NOMO-1 (cell line): ENCODE measurements at regions not wholly inside any gene's neighbourhood (a gene's known extent, or its start where the extent isn't known, plus 50 kb on each side); places are given as distances from the start of the nearest gene placed in this dataset.
"Not testable (repeated sequence)": the region's sequence is repeated elsewhere in the genome, so short reads cannot be mapped to it uniquely, and the experiment has no call there.

Experiments
- DNase-seq, 2 experiments: peaks; one replicate each; lab custom pipeline; 2025; ENCODE audit not compliant: unreplicated experiment in 2 of 2; lab: John Stamatoyannopoulos, UW

DNA sequence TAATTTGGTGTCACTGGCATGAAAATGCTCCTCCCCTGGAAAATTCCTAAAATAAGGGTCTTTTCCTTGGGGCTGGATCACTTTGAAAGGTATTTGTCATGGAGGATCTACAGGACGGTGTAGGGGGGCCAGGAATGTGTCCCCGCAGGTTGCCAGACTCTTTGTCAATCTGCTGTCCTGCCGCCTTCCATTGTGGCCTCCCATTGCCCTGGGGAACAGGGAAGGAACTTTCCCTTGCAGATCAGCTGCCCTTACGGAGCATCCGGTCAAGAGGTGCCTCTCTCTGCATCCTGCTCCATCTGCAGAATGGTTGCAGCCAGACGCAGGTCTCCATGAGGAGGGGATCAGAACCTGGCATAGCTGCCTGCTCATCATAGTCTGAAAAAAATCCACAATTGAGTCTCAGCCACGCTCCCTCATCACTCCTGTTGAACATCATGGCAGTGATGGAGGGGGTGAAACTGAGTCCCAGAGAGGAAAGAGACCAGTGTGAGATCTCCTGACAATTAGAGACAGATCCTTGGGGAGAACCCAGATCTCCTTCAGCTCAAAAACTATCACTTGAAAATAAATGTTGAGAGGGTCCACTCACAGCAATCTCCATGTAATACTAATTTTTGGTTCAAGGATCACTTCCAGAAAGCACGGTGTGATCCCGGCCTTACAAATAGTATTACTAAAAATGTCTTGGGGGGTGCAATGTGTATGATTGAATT lies 244.8 kb downstream of the MYCN start:
- no peak for DNase-seq

DNA sequence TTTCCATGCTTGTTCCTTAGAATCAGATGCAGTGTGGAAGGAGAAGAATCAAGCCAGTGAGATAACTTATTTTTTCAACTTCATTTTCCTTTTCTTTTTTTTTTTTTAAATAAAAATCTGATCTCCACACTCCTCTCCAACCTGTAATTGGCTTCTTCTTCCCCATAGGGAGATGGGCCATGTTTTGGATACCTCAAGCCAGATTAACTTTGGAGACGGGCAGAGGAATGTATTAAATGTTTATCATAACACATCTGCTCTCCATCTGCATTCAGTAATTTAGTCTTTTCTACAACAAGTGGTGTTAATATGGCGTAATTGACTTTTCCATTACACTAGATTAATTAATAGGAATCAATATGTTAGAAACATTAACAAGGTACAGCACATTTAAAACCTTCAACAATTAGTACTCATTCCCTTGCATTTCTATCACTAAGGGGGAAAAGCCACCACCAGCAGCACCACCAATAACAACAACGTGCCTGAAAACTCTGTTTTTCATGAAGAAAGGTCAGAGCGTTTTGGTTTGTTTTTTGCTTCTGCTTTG lies 244.1 kb downstream of the MYCN start:
- no peak for DNase-seq

DNA sequence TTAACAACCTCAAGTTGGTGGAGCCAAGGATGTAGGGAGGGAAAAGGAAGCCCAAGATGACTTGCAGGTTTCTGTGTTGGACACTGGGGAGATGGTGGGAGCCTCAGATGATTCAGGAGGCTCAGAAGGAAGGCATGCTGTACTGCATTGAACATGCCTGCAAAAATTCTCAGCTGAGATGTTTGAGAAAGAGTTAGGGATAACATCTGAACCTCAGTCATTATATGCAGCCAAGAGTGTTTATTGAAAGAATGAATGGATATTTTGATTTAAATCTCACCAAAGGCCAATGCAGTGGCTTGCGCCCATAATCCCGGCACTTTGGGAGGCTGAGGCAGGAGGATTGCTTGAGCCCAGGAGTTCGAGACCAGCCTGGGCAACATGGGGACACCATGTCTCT lies 243.0 kb downstream of the MYCN start:
- DNase-seq, result no peak

DNA sequence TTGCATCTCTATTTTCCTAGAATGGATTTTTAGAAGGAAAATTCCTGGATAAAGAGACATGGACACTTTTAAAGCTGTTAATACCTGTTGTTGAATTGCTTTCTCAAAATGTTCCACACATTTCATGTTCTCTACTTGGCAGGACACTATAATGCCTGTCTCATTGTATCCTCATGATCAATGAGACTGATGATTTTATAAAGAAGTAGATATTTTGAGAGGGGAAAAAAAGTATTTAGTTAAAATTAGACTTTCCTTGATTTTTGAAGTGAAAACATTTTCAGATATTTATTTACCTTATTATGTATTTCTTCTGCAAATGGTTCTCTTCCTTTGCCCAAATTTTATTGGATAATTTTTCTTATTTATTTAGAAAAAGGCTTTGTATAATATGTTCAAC lies 242.5 kb downstream of the MYCN start:
- DNase-seq, result no peak

DNA sequence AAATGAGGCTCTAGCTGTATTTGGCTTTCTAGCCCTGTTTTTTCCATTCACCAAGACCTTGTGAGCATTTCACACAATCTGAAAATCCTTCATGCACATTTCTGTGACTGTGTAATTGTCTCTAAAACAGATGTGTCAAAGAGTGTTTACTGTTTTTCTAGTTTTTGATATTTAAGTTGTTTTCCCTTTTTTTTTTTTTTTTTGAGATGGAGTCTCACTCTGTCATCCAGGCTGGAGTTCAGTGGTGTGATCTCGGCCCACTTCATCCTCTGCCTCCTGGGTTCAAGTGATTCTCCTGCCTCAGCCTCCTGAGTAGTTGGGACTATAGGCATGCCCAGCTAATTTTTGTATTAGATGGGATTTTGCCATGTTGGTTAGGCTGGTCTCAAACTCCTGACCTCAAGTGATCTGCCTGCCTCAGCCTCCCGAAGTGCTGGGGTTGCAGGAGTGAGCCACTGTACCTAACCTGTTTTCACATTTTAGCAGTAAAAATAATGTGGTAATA lies 242.0 kb downstream of the MYCN start:
- not testable (repeated sequence) for DNase-seq

DNA sequence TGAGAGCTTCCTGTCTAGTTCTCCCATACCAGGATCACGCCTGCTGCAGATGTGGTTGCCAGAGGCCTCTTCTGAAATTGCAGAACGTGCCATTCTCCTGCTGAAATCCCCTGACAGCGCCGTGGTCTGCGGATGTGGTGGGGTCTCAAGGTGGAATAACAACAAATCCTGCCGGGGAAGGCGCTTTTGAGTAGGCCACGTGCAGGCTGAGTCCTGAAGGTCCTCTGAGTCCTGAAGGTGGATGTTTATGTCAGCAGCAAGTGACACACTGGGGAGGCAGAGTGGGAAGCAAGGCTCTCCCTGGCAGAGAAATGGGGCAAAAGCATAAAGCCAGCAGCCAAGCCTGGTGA lies 241.4 kb downstream of the MYCN start:
- no peak for DNase-seq

DNA sequence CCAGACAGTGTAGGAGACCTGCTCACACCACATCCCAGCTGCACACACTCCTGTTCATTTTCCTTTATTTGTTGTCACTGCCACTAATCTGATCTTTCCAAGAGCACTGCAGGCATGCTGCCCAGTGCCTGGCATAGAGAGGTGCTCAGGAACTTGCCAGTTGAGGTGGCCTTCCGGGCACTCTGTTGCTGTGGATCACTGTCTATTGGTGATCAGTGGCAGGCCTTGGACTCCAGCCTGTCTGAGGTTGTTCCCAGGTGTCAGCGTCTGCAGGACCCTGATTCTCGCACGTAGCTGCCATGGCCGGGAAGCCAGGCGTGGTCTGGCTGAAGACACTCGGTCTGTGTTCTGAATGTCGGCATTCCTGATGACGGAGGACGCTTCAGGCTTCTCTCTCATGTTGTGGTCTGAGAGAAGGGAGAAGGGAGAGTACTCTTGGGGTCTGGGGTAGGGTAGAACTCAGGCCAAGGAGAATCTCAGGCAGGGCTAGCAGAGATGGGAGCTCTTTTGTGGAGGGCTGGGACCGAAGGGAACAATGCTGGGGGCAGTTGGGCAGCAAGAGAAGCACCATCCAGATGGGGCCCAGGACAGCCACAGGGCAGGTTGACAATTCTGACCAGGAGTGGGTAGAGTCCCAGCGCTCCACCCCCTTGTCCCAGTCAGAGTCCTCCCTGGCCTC lies 240.9 kb downstream of the MYCN start:
- no peak for DNase-seq

DNA sequence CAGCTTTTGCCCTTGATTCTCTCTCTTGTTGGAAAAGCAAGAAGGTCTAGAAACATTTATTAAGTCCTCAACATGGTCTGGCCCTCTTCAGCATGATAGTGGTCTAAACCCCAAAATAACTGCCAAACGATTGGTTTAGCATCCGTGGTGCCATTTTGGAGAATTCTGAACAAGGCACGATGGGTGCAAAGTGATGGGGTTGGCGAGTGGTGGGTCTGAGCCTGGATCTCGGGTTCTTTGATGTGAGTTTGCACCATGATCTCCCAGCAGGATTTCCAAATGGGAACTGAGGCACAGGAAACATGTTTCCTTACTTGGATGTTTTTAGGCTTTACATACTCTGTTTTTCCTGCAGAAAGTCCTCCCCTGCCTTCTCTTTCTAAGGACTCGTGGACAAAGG lies 240.3 kb downstream of the MYCN start:
- DNase-seq, result no peak

DNA sequence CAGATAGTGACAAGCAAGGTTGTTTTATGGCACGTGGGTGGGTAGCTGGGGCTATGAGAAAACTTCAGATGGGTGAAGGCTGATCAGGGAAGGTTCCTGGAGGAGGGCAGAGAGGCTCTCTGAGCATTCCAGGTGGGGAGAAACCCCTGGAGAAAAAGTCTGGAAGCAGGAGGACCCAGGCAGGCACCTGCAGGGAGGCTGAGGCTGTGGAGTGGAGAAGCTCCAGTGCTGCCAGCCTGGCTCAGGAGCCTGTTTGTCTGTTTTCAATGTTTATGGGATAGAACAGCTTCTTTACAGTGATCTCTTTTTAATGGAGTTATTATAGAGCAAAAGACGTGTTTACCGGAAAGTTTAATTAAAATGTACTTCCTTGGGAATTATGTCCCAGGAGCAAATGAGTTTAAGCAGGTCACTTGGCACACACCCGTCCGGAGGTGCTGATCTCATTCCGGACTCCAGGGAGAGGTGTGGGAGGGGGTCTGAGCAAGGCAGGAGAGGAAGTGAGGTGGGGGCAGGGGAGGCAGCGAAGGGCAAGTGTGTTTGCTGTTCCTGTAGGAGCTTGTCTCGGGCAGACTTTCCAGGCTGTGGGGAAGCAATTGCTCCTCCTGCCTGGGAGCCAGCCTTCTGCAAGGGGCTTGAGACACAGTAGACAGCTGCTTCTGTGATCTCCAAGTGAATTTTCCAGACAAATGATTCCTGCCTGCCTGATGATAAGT lies 239.5 kb downstream of the MYCN start:
- DNase-seq, result no peak

DNA sequence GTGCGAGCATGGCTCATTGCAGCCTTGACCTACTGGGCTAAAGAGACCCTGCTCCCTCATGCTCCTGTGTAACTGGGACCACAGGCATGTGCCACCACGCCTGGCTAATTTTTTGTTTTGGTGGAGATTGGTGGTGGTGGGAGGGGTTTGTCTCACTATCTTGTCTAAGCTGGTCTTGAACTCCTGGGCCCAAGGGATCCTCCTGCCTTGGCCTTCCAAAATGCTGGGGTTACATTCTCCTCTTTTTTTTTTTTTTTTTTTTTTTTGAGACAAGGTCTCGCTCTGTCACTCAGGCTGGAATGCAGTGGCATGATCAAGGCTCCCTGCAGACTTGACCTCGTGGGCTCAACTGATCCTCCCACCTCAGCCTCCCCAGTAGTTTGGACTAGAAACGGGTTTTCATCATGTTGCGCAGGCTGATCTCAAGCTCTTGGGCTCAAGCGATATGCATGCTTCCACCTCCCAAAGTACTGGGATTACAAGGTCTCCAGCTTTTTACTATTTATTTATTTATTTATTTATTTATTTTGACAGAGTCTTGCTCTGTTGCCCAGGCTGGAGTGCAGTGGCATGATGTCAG lies 238.3 kb downstream of the MYCN start:
- DNase-seq, result no peak

DNA sequence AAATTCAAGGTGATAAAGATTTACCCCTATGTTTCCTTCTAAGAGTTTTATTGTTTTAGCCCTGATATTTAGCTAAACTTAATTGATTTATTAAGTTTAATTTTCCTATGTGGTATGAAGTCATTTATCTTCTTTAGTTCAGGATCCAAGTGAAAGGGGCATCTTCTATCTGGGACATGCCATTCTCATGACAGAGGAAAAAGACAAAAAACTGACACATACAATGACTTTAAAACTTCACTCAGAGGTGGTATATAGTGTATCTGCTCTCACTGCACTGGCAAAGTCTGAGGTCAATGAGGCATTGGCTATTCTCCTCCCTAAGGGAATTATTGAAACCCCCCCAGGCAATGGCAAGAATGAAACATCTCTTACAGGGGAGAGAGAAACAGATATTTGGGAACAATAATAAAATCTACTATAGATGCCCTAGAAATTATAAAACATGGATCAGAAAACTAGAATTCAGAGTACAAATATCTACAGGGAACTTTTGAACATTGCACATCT lies 237.4 kb downstream of the MYCN start:
- no peak for DNase-seq

DNA sequence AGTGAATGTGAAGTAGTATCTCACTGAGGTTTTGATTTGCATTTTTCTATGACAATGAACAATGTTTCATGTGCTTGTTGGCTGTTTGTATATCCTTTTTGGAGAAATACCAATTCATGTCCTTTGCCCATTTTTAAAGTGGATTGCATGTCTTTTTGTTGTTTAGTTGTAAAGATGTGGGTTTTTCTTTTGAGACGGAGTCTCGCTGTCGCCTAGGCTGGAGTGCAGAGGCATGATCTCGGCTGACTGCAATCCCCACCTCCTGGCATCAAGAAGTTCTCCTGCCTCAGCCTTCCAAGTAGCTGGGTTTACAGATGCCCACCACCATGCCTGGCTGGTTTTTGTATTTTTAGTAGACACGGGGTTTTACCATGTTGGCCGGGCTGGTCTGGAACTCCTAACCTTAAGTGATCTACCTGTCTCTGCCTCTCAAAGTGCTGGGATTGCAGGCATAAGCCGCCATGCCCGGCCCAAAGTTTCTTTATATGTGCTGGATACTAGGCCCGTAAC lies 236.7 kb downstream of the MYCN start:
- no peak for DNase-seq

DNA sequence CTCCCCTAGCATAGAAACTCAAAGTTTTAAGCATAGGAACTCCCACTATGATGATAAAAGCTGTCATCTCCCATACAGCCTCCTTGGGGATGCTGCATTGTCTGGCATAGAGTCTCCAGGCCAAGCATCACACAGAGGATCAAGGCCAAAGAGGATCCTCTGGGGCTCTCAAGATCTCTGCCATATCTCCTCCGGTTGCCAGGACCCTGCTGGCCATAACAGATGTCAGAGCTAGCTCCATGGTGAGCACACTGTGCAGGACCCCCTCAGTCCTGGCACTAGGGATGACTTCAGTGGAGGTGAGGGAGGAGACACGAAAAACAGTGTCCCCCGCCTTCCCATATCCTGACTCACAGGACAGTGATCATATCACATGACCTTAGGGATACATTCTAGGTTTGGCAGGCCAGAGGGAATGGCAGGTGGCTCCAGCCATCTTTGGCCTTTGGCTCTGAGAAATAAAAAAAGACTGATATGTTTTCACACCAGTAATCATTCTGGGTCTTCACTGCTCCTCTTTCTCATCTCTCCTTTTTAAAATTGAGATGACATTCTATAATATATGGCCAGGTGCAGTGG lies 235.0 kb downstream of the MYCN start:
- DNase-seq, result no peak

DNA sequence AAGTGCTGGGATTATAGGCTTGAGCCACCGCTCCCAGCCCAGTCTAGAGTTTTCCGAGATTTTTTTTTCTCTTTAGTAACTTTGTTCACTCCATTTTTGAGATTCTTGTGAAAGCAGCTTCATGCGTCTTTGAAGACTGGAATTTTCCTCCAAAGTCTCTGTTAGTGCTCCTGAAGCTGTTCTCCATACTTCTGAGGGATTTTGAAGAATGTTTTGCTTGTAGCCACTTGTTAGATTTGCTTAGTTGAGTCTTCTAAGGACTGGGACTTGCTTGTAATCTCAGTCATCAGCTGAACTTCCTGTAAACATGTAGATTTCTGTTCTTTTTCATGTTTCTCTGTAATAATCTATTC lies 234.3 kb downstream of the MYCN start:
- no peak for DNase-seq

DNA sequence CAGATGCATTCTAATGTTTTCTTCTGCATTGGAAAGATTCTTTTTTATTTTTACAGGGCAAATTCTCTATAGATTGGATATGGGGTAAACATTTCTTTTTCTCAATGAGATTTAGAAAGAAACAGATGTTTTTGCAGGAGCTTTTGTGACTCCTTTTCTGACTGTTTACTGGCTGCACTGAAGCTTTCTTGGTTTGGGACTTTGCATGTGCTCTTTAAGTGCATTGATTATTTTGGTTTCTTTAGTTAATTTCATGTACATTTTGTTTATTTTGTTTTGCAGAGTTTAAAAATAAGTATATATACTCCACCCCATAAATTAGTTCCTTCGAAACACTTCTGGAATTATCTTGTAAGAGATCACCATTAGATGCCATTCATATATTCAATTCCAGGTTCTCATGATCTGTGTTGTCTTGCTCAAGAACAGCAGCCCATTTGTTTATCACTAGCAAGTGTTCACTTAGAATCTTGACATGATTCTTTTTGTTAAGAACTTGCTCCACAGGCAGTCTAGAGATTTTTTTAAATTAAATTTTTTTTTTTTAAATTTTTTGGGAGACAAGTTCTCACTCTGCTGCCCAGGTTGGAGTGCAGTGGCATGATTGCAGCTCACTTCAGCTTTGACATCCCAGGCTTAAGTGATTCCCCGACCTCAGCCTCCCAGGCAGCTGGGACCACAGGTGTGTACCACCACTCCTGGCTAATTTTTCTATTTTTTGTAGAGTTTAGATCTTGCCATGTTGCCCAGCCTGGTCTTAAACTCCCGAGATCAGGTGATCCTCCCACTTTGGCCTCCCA lies 233.7 kb downstream of the MYCN start:
- no peak for DNase-seq

DNA sequence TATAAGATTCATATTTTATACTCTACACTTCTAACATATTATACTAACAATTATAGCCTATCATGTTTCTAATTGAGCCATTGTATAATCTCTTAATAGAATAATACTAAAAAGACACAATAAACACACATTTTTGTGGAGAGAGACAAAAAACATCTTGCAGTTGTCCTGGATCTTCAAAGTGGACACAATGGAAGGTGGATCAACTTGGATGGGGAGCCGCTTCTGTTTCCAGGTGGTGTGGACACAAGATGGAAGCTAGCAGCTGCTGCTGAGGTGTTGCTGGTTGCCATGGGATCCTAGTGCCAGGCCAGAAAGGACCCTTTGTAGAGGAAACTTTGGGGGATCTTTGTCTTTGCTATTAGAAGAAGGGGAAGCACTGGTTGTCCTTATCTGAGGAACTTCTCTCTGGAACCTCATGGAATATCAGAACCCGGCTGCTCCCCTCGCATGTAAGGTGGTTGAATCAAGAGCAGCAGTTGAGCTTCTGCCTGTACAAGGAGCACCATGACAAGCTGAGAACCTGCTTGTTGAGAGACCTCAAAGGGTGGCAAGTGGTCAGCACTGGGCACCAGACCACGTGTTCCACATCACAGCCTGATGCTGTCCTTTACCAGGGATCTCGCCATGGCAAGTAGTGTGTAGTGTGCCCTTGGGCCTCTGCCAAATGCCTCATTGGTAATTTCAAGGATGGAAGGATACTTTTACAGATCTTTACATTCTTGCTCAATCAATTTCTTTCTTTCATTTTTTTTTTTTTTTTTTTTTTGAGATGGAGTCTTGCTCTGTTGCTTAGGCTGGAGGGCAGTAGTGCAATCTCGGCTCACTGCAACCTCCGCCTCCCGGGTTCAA lies 232.2 kb downstream of the MYCN start:
- no peak for DNase-seq

DNA sequence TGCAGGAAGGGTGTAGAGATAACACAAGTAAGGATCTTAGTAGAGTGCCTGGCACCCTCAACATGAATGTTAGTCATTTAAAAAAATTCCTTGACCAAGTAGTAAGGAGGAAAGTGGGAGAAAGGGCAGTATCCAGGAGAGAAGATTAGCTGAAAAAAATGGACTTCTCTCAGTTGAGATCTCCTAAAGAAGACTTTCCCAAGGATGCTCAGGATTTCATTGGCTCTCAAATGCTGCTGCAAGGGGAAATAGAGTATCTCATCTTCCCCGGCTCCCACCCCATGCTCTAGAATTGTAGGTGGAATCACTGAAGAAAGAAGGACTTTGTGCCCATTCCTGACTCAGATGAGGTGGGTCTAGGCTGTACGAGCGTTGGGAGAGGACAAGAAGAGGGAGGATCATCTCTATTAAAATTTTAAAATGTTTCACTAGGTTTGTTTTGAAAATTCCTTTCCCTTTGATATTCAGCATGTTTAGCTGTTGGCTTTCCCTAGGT lies 231.1 kb downstream of the MYCN start:
- no peak for DNase-seq

DNA sequence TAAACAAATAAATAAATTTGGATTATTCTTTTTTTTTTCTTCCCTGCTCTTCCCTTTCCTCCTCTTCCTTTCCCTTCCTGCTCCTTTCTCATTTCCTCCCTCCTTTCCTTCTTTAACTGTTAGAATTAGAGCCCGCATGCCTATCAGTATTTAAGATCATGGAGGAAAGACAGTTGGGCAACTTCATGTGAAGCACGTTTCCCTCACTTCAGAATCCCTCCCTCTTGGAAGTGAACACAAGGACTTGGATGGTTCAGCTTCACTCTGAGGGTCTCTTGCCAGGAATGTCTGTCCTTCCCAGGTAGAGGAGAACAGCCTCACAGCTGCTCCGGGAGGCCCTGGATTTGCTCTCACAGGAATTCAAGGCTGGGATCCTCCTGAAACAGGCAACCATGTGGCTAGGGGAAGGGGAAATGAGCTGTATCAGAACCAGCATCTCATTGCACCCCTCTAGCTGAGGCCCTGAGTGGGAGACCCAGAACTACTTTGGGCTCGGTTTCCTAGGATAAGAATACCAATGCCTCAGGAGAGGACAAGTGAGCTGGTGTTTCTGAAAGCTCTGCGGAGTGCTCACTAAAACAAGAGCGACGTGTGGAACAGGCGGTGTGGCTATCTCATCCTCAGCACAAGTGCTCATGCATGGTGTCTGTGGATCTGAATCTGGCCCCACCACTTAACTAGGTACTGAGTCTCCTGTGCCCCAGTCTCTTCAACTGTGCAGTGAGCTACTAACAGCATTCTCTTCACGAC lies 230.5 kb downstream of the MYCN start:
- no peak for DNase-seq
